ENCODE measurements at regions not wholly inside any gene's neighbourhood (a gene's known extent, or its start where the extent isn't known, plus 50 kb on each side); places are given as distances from the start of the nearest gene placed in this dataset.

GRCh38 chr5:89421035-89421434 is 538.1 kb upstream of the MEF2C start:
- H3K4me3 ChIP-seq (ENCODE audit: low read depth, low read length) = no peak overlapping the region
- TF ChIP-seq CTCF (conservative IDR thresholded peaks at IDR 0.05; ENCODE audit: low read depth, low read length) = no peak
- DNase-seq (ENCODE audit: low read depth) = peak; percentile 64

GRCh38 chr5:89418407-89419085 is 535.6 kb upstream of the MEF2C start:
- no peak overlapping the region for H3K4me3 ChIP-seq (ENCODE audit: low read depth, low read length)
- DNase-seq (ENCODE audit: low read depth) = peak; percentile 92
- TF ChIP-seq CTCF (conservative IDR thresholded peaks at IDR 0.05; ENCODE audit: low read depth, low read length) = no peak

- no peak for DNase-seq (ENCODE audit: low read depth)
- peak; percentile 45 for TF ChIP-seq CTCF (conservative IDR thresholded peaks at IDR 0.05; ENCODE audit: low read depth, low read length)
- H3K4me3 ChIP-seq (ENCODE audit: low read depth, low read length) = no peak overlapping the region
These were observed 535.0 kb upstream of the MEF2C start for GRCh38 chr5:89417990-89418389.

GRCh38 chr5:89417515-89417914 is 534.5 kb upstream of the MEF2C start:
- H3K4me3 ChIP-seq (ENCODE audit: low read depth, low read length) = no peak overlapping the region
- no peak for TF ChIP-seq CTCF (conservative IDR thresholded peaks at IDR 0.05; ENCODE audit: low read depth, low read length)
- DNase-seq (ENCODE audit: low read depth) = no peak

GRCh38 chr5:89411891-89412290 is 528.9 kb upstream of the MEF2C start:
- no peak for TF ChIP-seq CTCF (conservative IDR thresholded peaks at IDR 0.05; ENCODE audit: low read depth, low read length)
- H3K4me3 ChIP-seq (ENCODE audit: low read depth, low read length) = no peak overlapping the region
- DNase-seq (ENCODE audit: low read depth) = no peak

GRCh38 chr5:89407054-89407453 is 524.1 kb upstream of the MEF2C start:
- DNase-seq (ENCODE audit: low read depth) = no peak
- no peak overlapping the region for H3K4me3 ChIP-seq (ENCODE audit: low read depth, low read length)
- TF ChIP-seq CTCF (conservative IDR thresholded peaks at IDR 0.05; ENCODE audit: low read depth, low read length) = no peak

- DNase-seq (ENCODE audit: low read depth) = no peak
- no peak overlapping the region for H3K4me3 ChIP-seq (ENCODE audit: low read depth, low read length)
- TF ChIP-seq CTCF (conservative IDR thresholded peaks at IDR 0.05; ENCODE audit: low read depth, low read length) = no peak
These were observed 518.7 kb upstream of the MEF2C start for GRCh38 chr5:89401659-89402058.
